GM18511 (cell line): ENCODE measurements at regions not wholly inside any gene's neighbourhood (a gene's known extent, or its start where the extent isn't known, plus 50 kb on each side); places are given as distances from the start of the nearest gene placed in this dataset.
"Not testable (repeated sequence)": the region's sequence is repeated elsewhere in the genome, so short reads cannot be mapped to it uniquely, and the experiment has no call there.

Experiments
- ATAC-seq: cut with Tn5 transposase; IDR thresholded peaks from one replicate; pipeline ENCODE4 v1.9.1; 2021; ENCODE audit warnings: mild to moderate bottlenecking, moderate library complexity; ENCODE audit not compliant: unreplicated experiment

- not testable (repeated sequence) for ATAC-seq
Measured at GRCh38 chr7:81374641-81375040, 395.2 kb downstream of the HGF start.

GRCh38 chr7:81370822-81371221 lies 399.0 kb downstream of the HGF start:
- ATAC-seq, result no peak

GRCh38 chr7:81367326-81367931 lies 402.4 kb downstream of the HGF start:
- ATAC-seq, result no peak

- no peak for ATAC-seq
Measured at GRCh38 chr7:81366546-81366945, 403.3 kb downstream of the HGF start.

GRCh38 chr7:81361769-81362312 lies 408.0 kb downstream of the HGF start:
- no peak for ATAC-seq

- ATAC-seq, result no peak
Measured at GRCh38 chr7:81355911-81356310, 413.9 kb downstream of the HGF start.

GRCh38 chr7:81349044-81349443 lies 420.8 kb downstream of the HGF start:
- ATAC-seq, result no peak

GRCh38 chr7:81339946-81340345 lies 421.1 kb upstream of the SEMA3C start:
- ATAC-seq, result no peak

- no peak for ATAC-seq
Measured at GRCh38 chr7:81333536-81333935, 414.7 kb upstream of the SEMA3C start.

GRCh38 chr7:81333004-81333403 lies 414.2 kb upstream of the SEMA3C start:
- ATAC-seq, result no peak

- ATAC-seq, result no peak
Measured at GRCh38 chr7:81331061-81332018, 412.5 kb upstream of the SEMA3C start.

GRCh38 chr7:81330108-81330507 lies 411.3 kb upstream of the SEMA3C start:
- no peak for ATAC-seq

GRCh38 chr7:81327468-81328266 lies 408.8 kb upstream of the SEMA3C start:
- ATAC-seq, result no peak

GRCh38 chr7:81321949-81322348 lies 403.1 kb upstream of the SEMA3C start:
- no peak for ATAC-seq

GRCh38 chr7:81317741-81318140 lies 398.9 kb upstream of the SEMA3C start:
- ATAC-seq, result no peak

- no peak for ATAC-seq
Measured at GRCh38 chr7:81308643-81309322, 389.9 kb upstream of the SEMA3C start.

GRCh38 chr7:81301815-81302214 lies 383.0 kb upstream of the SEMA3C start:
- no peak for ATAC-seq

GRCh38 chr7:81300753-81301152 lies 381.9 kb upstream of the SEMA3C start:
- ATAC-seq, result no peak

- no peak for ATAC-seq
Measured at GRCh38 chr7:81299711-81300110, 380.9 kb upstream of the SEMA3C start.

GRCh38 chr7:81298951-81299666 lies 380.3 kb upstream of the SEMA3C start:
- no peak for ATAC-seq
